GM12874 (cell line): ENCODE measurements at regions not wholly inside any gene's neighbourhood (a gene's known extent, or its start where the extent isn't known, plus 50 kb on each side); places are given as distances from the start of the nearest gene placed in this dataset.

Experiments used
- CTCF ChIP-seq: IDR thresholded peaks from 2 replicates; pipeline ENCODE4 v1.5.1; 2011; ENCODE audit warnings: low read depth, mild to moderate bottlenecking, control low read depth, low read length, moderate library complexity; ENCODE audit not compliant: insufficient read depth

GRCh38 chrX:131595120-131595519, 51.2 kb downstream of the OR13H1 start:
- no peak for TF ChIP-seq CTCF

DNA sequence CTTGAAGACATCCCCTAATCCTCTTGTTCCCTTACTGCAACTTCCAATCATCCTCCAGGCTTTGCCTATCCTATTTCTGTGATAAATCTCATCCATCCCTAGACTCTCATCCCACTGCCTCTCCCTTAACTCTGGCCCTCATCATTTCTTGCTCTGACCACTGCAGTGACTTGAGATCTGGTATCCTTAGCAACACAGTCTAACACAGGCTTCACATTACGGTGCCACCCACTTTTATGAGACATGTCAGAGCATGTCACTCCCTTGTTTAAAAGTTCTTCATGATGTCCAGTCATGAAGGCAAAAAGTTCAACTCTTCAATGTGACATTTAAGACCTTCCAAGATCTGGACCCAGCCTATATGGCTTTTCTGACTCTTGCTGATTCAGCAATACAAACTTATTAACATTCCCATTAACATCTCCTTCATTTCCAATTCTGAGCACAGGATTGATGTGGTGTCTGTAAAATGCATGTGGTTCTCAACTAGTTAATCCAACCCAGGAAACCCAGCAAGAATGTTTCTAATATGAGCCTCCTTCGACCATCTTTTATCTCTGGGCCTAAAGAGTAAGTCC, 64.0 kb downstream of the OR13H1 start:
- TF ChIP-seq CTCF, result no peak

GRCh38 chrX:131609480-131609879, 65.6 kb downstream of the OR13H1 start:
- TF ChIP-seq CTCF, result no peak

DNA sequence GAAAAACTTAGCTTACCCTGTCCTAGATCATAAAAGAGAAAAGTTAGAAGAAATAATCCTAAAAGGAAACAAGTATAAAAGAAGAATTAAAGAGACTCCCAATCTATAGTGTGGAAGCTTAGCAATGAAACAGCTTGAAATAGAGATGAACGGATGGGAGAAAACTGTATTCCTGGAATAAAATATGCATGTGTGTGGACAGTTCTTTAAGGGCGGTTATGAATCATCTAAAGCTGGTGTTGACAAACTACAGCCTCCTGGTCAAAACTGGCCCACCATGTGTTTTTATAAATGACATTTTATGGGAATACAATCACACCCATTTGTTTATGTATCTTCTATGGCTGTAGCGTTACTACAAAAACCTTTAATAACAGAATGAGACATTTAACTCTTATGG, 69.4 kb downstream of the OR13H1 start:
- no peak for TF ChIP-seq CTCF

DNA sequence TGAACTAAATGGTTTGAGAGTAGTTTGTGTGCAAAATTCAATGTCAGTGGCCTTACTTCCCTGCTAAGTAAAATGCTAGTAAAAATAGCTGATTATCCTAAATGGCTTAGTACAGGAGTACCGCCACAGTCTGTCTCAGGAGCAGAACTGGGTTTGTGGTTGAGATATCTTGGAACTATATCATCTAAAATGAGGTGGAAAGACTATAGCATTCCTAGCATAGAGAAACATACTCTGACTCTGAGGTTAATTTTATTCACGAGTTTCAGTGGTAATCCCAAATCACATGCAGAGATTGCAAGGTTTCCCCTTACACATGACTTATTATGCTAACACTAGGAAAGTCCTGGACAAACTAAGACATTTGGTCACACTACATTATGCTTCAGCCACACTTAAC, 70.4 kb downstream of the OR13H1 start:
- no peak for TF ChIP-seq CTCF

GRCh38 chrX:131617182-131617581, 73.3 kb downstream of the OR13H1 start:
- TF ChIP-seq CTCF, result no peak

- TF ChIP-seq CTCF, result no peak
Measured at GRCh38 chrX:131621650-131622049, 77.8 kb downstream of the OR13H1 start.
